GM21576 (cell line): ENCODE measurements at regions not wholly inside any gene's neighbourhood (a gene's known extent, or its start where the extent isn't known, plus 50 kb on each side); places are given as distances from the start of the nearest gene placed in this dataset.
A peak's percentile ranks its signal among the peaks of the same experiment; 100 is the strongest.

ENCODE experiments used
- ATAC-seq: cut with Tn5 transposase; IDR thresholded peaks from one replicate; pipeline ENCODE4 v1.9.1; 2021; ENCODE audit warnings: mild to moderate bottlenecking, moderate library complexity; ENCODE audit not compliant: unreplicated experiment

DNA sequence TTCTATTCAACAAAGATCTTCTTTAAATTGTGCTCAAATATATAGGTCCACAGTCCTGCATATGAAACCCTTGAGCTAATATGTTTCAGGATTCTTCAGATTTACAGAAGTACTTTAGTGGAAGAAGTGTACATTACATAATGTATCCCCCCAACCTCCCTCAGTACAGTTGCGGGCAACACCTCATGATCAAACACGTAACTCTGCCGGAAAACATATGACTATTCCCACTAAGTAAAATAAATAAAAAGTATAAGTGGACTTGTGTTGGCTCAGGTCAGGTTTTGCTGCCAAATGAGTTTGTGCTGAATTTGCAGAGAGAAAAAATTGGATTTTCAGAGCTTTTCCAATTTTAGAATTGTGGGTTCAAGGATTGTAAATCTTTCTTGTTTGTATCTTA, 267.6 kb upstream of the MDFIC2 start:
- no peak for ATAC-seq

DNA sequence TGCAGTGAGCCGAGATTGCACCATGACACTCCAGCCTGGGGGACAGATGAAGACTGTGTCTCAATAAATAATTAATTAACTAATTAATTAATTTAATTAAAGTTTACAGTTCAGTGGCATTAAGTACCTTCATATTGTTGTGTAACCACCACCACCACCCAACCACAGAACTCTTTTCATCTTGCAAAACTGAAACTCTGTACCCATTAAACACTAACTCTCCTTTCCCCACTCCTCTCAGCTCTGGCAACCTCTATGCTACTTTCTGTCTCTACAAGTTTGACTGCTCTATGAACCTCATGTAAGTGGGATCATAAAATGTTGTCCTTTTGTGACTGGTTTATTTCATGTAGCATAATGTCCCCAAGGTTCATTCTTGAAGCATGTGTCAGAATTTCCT, 259.3 kb upstream of the MDFIC2 start:
- ATAC-seq: no peak

DNA sequence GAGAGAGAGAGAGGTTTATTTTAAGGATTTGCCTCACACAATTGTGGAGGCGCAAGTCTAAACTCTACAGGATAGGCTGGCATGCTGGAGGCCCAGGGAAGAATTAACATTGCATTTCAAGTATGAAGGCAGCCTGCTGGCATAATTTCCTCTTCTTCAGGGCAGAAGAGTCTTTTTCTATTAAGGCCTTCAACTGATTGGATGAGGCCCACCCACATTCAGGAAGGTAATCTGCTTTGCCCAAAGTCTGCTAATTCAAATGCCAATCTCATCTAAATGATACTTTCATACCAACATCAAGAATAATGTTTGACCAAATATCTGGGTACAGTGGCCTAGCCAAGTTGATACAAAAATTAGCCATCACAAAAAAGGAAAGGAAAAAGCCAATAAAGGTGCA, 258.1 kb upstream of the MDFIC2 start:
- ATAC-seq: no peak

DNA sequence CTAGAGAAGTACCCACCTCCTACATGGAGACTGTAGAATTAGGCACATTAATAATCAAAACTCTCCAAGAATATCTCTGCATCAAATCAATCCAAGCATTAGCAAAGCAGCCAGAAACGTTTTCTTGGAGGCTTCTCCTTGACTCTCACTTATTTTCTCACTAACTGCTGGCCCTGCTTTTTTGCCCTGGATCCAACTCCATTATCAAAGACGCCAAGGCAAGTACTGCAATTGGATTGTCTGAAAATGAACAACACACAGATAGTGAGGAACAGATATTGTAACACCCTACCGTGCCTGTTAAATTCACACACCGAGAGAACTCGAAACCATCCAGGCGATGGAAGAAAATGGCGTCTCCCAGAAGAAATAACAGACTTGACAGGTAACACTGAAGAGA, 256.2 kb upstream of the MDFIC2 start:
- no peak for ATAC-seq

DNA sequence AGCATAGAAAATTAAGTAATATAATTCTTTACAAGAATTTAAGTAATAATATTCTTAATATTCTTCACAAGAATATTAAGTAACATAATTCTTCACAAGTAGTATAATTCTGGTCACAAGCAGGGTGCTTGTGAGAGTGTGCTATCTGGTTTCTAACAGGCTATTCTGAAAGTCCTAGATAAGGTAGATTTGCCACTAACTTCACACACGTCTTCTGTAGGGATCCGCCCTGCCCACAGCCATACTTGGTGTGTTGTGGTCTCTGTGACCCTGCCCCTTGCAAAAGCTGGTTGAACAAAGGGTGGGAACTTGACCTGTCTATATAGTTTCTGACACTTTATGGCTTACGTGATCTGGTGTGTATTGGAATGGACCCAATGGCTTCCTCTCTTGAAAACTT, 253.4 kb upstream of the MDFIC2 start:
- no peak for ATAC-seq

DNA sequence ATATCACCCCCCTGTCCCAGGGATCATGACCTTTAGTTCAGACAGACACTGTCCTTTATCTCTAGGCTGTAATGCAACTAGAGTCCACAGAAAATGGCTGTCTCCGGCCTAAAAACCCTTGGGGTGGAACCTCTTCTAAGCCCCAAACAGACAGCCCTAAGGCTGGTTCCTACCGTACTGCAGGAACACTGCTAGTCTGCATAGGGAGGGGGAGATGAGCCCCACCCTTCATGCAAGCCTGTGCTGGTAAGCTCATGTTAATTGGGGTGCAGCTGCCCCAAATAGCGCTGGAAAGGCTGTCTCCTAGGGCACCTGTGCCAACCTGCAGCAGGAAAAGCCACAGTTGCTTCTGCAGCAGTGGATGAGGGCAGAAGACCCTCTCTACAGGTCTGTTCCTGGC, 252.1 kb upstream of the MDFIC2 start:
- no peak for ATAC-seq

DNA sequence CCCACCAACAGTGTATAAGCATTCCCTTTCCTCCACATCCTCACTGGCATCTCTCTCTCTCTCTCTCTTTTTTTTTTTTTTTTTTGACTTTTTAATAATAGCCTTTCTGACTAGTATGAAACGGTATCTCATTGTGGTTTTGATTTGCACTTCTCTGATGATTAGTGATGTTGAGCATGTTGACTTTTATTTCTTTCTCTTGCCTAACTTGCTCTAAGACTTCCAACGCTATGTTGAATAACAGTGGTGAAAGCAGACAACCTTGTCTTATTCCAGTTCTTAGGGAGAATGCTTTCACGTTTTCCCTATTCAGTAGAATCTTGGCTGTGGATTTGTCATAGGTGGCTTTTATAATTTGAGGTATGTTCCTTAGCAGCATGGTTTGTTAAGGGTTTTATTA, 249.4 kb upstream of the MDFIC2 start:
- no peak for ATAC-seq

DNA sequence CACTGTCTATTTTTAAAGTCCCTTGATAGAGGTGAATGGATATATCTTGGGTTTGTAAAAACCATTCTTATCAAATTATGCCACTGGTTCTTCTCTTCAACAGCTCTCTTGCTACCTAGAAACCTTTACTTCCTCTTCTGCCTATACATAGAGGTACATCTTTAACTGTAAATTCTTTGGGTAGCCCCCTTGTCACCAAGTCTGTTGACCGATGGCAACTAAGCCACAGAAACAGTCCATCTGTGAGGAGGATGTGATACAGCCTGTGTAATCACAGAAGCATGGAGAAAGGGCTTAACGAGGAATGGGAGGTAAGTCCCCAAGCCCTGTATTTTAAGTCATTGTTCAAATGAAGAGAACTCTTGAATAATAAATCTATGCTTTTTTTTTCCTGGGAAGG, 246.5 kb upstream of the MDFIC2 start:
- ATAC-seq: no peak

DNA sequence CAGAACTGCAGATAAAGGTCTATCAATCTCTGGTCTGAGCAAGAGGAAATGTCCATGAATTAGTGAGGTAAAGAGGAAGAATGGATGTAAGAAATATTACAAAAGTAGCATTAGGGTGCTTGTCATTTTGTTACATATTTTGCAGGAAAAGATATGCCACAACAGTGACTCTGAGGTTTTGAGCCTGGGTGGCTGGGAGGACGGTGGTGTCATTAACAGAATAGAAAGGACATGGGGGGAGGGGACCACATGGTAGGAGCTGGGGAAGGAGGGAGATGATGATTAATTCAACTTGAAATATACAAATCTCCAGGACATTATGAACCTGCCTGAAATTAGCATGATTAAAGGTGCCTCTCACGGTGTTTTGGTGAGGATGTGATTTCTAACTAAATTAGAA, 245.5 kb upstream of the MDFIC2 start:
- ATAC-seq: no peak

DNA sequence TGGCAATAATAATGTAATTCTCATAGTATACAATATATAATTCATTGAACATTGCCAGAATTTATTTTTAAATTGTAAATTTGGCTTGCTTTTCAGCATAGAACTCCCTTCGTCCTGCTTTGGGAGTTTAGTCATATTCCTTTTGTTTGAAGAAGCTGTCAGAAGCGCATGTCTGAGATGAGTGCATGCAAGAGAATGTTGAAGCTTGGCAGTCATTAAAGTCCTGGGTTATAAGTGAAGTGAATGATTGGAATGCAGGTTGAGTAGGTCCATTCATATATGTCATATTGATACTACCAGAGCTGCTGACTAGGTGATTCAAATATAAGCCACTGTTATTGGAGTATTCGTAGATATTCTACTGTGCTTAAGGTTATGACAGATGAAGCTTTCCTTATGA, 243.6 kb upstream of the MDFIC2 start:
- ATAC-seq: no peak

DNA sequence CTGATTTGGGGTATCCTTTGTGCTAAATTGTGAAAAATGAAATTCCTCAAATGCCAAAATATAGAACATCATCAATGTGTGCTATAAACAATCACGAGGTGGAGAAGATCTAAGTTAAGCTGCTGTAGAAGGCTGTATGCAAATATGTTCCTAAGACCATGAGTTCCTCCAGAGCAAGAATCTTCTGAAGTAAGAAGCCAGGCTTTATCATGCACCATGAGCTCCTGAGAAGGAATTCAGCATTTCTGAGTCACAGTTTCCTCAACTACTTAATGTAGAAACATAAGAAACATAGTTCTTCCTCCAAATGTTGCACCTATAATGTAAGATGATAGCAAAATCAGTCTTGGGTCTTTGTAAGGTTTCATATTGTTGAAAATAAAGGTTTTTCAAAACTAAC, 241.7 kb upstream of the MDFIC2 start:
- ATAC-seq: no peak

DNA sequence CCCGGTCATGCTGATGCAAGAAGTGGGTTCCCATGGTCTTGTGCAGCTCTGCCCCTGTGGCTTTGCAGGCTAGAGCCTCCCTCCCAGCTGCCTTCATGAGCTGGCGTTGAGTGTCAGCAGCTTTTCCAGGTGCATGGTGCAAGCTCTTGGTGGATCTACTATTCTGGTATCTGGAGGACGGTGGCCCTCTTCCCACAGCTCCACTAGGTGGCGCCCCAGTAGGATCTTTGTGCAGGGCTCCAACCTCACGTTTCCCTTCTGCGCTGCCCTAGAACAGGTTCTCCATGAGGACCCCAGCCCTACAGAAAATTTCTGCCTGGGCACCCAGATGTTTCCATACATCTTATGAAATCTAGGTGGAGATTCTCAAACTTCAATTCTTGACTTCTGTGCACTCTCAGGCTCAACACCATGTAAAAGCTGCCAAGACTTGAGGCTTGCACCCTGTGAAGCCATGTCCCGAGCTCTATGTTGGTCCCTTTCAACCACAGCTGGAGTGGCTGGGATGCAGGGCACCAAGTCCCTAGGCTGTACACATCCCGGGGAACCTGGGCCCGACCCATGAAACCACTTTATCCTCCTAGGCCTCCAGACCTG, 238.4 kb upstream of the MDFIC2 start:
- peak; percentile 90 for ATAC-seq

DNA sequence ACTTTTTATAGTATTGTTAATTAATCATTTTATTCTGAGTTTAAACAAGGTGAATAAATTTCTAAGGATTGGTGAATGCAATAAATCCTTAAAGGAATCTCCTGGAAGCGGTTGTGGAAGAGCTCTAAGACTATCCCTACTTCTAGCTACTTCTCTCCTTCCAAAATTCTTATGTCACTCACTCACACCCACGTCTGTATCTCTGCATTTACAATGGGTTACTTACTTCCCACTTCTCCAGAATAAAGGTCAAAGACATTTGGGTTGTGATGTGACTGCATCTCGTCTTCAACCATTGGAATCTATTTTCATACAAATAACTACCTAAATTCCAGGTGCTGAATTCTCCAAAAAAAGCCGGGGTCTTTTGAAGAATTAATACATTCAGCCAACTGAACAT, 234.2 kb upstream of the MDFIC2 start:
- no peak for ATAC-seq

DNA sequence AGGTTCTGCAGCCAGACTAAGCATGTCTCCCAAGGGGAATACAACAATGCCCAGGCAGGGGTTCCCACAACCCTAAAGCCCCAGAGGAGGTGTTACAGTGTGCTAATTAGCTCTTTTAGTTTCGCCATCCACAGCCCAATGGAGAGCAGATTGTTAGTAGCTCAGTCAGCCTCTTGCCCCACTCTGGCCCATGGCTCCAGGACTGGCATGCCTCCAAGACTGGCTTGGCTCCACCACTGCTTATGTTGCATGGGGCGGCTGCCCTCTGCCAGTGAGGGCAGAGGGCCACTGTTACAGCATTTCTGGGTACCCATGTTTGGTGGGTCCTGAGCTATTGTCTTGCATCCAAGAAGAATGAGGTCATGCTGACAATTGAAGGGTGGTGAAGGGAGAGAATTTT, 231.1 kb upstream of the MDFIC2 start:
- ATAC-seq: no peak

DNA sequence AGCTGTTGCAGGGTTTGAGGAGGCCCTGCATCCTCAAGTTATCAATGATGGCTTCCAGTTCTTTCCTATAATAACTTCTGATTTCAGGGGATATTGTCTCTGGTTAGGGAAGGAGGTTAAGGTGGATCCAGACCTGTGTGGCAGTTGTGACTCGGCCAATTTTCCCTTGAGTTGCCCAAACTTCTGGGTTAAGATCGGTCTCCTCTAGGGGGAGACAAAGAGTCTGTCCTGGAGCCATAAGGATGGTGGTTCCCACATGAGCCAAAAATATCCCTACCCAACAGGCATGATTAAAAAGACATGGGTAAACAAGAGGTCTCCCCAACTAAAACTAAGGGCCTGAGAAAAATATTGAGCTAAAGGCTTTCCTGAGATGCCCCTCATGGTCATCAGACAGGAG, 227.5 kb upstream of the MDFIC2 start:
- no peak for ATAC-seq

DNA sequence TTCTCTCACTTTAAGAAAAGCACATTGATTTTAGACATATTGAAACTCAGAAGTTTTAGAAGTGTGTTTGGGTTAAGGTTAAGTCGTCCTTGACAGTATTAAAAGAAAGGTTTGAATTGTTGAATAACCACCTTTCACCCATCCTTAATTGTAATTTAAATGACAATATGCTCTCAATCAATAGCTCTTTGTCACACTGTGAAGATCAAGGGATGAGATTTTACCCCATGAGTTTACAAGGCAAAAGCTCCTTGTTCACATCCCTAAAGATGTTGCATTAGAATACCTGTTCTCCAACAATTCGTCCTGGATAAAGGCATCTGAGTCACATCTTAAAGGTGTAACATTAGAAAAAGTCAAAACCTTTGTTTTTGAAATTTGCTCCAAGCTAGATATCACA, 220.4 kb upstream of the MDFIC2 start:
- no peak for ATAC-seq

DNA sequence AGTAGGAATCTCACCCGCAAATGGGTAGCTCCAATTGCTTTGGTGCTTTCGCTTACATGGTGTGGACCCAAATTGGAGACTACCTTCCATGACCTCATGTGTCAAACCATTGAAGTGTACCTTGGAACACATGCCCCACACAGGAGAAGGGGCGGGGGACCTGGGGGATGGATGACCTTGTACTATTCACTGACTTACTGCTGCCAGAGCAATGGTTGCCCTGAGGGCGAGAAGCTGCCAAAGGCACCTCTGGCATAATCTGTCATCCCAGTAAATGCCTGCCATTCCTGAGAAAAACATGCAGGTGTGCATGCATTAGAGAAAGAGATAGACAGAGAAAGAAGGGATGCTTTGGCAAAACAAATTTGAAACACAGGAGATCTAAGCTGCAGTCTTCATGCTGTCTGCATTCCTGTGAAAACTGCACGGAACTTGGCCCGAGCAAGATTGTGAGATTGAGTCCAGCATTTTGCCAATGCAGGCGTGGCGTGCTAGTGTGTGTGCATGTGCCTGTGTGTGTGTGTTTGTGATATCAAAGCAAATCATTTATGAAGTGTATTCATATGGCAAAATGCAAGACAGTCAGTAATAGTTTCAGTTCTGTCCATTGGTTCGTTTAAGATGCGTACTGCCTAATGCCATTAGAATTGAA, 219.5 kb upstream of the MDFIC2 start:
- no peak for ATAC-seq

DNA sequence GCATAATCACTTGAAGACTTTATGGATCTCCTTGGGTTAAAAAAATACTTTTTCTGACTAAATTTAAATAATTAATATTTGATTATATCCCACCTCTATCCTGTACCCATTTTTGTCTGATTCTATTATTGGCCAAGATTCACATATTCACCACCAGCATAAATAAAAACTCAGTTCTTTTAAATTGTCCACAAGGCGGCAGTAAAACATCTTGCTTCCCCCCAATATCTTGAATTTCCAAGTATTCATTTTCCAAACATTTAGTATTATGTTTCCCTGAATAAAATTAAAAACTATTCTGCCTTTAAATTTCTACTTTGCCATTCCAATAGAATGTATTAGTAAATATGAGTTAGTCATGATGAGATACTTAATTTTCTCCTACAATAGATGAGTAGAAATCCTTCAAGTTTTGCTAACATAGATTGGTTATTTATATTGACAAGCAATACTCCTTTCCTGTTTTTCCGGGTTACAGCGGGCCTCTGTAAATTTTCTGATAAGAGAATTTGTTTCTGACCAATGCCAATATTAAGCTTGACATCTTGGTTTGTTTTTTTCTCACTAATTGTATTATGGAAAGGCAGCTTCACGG, 218.7 kb upstream of the MDFIC2 start:
- ATAC-seq: no peak

DNA sequence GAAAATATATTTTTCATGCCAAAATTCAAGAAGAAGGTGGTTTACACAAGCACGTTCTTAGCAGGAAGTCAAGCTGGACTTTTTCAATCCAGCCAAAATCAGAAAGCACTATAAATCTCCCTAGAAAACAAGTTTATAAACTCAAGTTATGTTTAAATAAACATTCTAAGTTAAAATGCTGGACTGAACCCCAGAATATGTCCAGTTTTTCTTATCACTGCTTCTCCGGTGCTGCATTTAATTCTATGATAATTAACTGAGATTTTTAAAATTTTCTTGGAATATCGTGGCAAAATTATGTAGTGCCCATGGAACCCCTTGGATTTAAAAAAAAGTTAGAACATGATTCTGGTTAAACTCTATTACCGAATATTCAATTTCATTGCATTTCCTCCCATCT, 218.2 kb upstream of the MDFIC2 start:
- no peak for ATAC-seq

DNA sequence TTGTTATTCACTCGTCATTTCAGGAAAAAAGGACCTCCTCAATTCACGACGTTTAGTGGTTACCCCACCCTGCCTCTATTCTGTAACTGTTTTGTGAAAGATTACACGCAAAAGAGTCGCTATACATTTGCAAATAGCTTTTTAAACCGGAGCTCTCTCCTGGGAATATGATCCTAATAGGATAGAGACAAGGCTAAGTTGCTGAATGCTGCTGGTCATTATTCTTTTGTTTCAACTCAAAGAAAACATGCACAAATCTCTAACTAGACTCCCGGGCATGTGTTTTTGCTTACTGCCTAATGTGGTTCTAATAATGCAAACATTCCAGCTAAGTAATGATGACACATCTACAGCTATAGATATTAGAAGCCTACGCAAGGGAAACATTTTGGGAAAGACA, 214.6 kb upstream of the MDFIC2 start:
- ATAC-seq: no peak

DNA sequence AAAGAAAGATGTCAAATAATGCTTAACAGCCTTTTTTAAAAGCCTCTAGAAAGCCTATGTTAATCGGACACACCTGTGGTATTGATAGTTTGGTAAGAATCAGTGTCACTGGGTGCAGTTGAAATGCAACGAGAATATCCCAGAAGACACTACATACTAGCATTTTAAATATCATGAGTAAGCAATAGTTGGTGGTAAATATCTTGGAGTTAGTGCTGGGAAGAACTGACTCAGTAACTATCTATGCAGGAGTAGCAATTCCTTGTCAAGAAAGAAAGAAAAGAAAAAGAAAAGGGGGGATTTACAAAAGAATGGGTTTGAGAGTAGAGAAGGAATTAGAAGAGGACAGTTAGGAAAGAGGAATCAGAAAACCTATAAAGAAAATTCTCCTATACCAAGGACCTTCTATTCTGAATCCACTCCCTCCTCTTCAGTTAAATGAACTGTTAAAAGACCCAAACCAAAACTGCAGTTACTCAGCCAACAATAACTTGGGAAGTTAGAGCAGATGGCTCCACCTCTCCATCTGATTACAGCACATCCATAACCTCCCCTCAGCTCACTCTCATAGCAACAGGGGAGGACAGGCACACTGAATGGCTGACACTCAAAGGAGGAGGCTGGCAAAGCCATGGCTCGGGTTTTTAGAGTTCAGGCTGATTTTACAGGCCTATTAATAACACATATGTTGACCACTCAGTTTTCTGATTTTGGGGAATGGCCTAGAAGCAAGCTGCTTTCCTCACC, 207.6 kb upstream of the MDFIC2 start:
- no peak for ATAC-seq

DNA sequence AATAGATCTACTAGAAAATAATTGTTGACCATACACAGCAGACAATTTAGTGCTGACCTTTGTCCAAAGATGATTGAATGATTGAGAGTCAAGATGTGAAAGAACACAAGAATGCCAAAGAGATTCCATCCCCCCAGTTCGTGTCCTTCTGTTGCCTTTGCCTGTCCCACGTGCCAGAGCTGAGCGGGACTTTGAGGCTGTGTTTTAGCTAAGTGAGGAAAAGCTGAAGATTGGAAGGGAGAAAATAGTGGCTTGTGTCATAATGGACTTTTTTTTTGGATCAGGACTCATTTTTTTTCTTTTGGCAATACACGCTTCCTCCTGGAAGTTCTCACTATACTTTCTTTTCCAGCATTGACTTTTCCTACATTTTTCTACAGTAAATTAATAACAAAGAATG, 206.6 kb upstream of the MDFIC2 start:
- ATAC-seq: no peak
